ENCODE measurements at regions not wholly inside any gene's neighbourhood (a gene's known extent, or its start where the extent isn't known, plus 50 kb on each side); places are given as distances from the start of the nearest gene placed in this dataset.

DNA sequence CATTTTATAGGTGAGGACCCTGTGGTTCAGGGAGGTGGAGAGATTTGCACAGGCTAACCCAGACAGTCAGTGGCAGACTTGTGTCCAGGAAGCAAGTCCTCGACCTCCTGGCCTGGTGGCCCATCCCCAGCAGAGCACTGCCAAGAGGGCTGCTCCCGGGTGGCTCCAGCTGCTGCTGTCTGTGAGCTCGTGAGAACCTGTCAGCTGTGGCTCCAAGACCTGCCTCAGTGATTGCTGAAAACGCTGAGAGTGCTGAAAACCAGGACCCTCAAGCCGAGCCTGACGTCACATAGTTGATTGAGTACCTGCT is 74.2 kb downstream of the RTL9 start:
- no peak for ATAC-seq
- TF ChIP-seq OSR1 (CRISPR knock-in tag; IDR thresholded peaks at IDR 0.05) (no peak), ZFP30 (CRISPR knock-in tag; IDR thresholded peaks at IDR 0.05) (no peak), GLIS3 (CRISPR knock-in tag; IDR thresholded peaks at IDR 0.05) (no peak), BACH2 (CRISPR knock-in tag; IDR thresholded peaks at IDR 0.05; ENCODE audit: borderline replicate concordance) (no peak), ESRRG (CRISPR knock-in tag; IDR thresholded peaks at IDR 0.05) (no peak), ARNTL (CRISPR knock-in tag; IDR thresholded peaks at IDR 0.05; ENCODE audit: borderline replicate concordance, low read depth) (no peak), ZC3H10 (CRISPR knock-in tag; IDR thresholded peaks at IDR 0.05) (no peak), RARB (CRISPR knock-in tag; IDR thresholded peaks at IDR 0.05) (no peak), ZFP3 (CRISPR knock-in tag; IDR thresholded peaks at IDR 0.05) (no peak), ZNF8 (CRISPR knock-in tag; IDR thresholded peaks at IDR 0.05) (no peak), SNAI2 (CRISPR knock-in tag; IDR thresholded peaks at IDR 0.05) (no peak), CSDC2 (CRISPR knock-in tag; IDR thresholded peaks at IDR 0.05) (no peak), ZNF70 (CRISPR knock-in tag; IDR thresholded peaks at IDR 0.05) (no peak), TOX (CRISPR knock-in tag; IDR thresholded peaks at IDR 0.05; ENCODE audit: borderline replicate concordance) (no peak), ZNF565 (CRISPR knock-in tag; conservative IDR thresholded peaks at IDR 0.05; ENCODE audit: low read depth) (no peak)
- TF ChIP-seq, protein P1, sequence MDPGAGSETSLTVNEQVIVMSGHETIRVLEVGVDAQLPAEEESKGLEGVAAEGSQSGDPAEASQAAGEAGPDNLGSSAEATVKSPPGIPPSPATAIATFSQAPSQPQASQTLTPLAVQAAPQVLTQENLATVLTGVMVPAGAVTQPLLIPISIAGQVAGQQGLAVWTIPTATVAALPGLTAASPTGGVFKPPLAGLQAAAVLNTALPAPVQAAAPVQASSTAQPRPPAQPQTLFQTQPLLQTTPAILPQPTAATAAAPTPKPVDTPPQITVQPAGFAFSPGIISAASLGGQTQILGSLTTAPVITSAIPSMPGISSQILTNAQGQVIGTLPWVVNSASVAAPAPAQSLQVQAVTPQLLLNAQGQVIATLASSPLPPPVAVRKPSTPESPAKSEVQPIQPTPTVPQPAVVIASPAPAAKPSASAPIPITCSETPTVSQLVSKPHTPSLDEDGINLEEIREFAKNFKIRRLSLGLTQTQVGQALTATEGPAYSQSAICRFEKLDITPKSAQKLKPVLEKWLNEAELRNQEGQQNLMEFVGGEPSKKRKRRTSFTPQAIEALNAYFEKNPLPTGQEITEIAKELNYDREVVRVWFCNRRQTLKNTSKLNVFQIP (CRISPR knock-in tag; IDR thresholded peaks at IDR 0.05; ENCODE audit: borderline replicate concordance, low read depth) = no peak
- TF ChIP-seq, protein P2, sequence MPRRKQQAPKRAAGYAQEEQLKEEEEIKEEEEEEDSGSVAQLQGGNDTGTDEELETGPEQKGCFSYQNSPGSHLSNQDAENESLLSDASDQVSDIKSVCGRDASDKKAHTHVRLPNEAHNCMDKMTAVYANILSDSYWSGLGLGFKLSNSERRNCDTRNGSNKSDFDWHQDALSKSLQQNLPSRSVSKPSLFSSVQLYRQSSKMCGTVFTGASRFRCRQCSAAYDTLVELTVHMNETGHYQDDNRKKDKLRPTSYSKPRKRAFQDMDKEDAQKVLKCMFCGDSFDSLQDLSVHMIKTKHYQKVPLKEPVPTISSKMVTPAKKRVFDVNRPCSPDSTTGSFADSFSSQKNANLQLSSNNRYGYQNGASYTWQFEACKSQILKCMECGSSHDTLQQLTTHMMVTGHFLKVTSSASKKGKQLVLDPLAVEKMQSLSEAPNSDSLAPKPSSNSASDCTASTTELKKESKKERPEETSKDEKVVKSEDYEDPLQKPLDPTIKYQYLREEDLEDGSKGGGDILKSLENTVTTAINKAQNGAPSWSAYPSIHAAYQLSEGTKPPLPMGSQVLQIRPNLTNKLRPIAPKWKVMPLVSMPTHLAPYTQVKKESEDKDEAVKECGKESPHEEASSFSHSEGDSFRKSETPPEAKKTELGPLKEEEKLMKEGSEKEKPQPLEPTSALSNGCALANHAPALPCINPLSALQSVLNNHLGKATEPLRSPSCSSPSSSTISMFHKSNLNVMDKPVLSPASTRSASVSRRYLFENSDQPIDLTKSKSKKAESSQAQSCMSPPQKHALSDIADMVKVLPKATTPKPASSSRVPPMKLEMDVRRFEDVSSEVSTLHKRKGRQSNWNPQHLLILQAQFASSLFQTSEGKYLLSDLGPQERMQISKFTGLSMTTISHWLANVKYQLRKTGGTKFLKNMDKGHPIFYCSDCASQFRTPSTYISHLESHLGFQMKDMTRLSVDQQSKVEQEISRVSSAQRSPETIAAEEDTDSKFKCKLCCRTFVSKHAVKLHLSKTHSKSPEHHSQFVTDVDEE (CRISPR knock-in tag; IDR thresholded peaks at IDR 0.05) = no peak
- TF ChIP-seq, protein P3, sequence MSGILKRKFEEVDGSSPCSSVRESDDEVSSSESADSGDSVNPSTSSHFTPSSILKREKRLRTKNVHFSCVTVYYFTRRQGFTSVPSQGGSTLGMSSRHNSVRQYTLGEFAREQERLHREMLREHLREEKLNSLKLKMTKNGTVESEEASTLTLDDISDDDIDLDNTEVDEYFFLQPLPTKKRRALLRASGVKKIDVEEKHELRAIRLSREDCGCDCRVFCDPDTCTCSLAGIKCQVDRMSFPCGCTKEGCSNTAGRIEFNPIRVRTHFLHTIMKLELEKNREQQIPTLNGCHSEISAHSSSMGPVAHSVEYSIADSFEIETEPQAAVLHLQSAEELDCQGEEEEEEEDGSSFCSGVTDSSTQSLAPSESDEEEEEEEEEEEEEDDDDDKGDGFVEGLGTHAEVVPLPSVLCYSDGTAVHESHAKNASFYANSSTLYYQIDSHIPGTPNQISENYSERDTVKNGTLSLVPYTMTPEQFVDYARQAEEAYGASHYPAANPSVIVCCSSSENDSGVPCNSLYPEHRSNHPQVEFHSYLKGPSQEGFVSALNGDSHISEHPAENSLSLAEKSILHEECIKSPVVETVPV (CRISPR knock-in tag; IDR thresholded peaks at IDR 0.05) = no peak

DNA sequence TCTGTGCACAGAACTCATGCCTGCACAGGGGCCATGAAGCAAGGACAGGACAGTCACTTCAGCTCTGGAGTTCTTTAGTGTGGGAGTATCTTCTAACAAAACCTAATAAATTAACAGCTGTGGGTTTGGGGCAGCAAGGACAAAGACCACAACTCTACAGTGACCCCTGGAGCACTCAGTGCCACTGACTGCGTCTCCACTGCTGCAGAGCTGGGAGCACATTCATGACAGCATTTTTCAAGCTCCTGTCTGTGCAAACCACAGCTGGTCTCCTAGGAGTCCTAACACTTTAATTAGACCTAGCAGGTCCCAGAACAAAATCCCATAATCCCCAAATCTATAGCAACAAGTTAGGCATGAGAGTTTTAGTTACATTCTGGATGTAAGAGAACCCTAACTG is 76.5 kb downstream of the RTL9 start:
- no peak for ATAC-seq
- TF ChIP-seq SNAI2 (CRISPR knock-in tag; IDR thresholded peaks at IDR 0.05) = no peak
- no peak for TF ChIP-seq TOX (CRISPR knock-in tag; IDR thresholded peaks at IDR 0.05; ENCODE audit: borderline replicate concordance)
- TF ChIP-seq ZNF70 (CRISPR knock-in tag; IDR thresholded peaks at IDR 0.05) = no peak
- no peak for TF ChIP-seq ESRRG (CRISPR knock-in tag; IDR thresholded peaks at IDR 0.05)
- TF ChIP-seq OSR1 (CRISPR knock-in tag; IDR thresholded peaks at IDR 0.05) = no peak
- TF ChIP-seq ZNF565 (CRISPR knock-in tag; conservative IDR thresholded peaks at IDR 0.05; ENCODE audit: low read depth) = no peak
- TF ChIP-seq ZC3H10 (CRISPR knock-in tag; IDR thresholded peaks at IDR 0.05) = no peak
- no peak for TF ChIP-seq PPARA (CRISPR knock-in tag; IDR thresholded peaks at IDR 0.05; ENCODE audit: borderline replicate concordance)
- no peak for TF ChIP-seq CSDC2 (CRISPR knock-in tag; IDR thresholded peaks at IDR 0.05)
- TF ChIP-seq TCF4 (CRISPR knock-in tag; IDR thresholded peaks at IDR 0.05; ENCODE audit: borderline replicate concordance) = no peak
- no peak for TF ChIP-seq ZFP3 (CRISPR knock-in tag; IDR thresholded peaks at IDR 0.05)
- TF ChIP-seq, protein P1 (CRISPR knock-in tag; IDR thresholded peaks at IDR 0.05; ENCODE audit: borderline replicate concordance, low read depth) = no peak
- TF ChIP-seq, protein P4, sequence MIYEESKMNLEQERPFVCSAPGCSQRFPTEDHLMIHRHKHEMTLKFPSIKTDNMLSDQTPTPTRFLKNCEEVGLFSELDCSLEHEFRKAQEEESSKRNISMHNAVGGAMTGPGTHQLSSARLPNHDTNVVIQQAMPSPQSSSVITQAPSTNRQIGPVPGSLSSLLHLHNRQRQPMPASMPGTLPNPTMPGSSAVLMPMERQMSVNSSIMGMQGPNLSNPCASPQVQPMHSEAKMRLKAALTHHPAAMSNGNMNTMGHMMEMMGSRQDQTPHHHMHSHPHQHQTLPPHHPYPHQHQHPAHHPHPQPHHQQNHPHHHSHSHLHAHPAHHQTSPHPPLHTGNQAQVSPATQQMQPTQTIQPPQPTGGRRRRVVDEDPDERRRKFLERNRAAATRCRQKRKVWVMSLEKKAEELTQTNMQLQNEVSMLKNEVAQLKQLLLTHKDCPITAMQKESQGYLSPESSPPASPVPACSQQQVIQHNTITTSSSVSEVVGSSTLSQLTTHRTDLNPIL (CRISPR knock-in tag; IDR thresholded peaks at IDR 0.05; ENCODE audit: low read depth) = no peak
- TF ChIP-seq, protein P2 (CRISPR knock-in tag; IDR thresholded peaks at IDR 0.05) = no peak
- TF ChIP-seq, protein P3 (CRISPR knock-in tag; IDR thresholded peaks at IDR 0.05) = no peak
- no peak for TF ChIP-seq RARB (CRISPR knock-in tag; IDR thresholded peaks at IDR 0.05)
- TF ChIP-seq, protein P5, sequence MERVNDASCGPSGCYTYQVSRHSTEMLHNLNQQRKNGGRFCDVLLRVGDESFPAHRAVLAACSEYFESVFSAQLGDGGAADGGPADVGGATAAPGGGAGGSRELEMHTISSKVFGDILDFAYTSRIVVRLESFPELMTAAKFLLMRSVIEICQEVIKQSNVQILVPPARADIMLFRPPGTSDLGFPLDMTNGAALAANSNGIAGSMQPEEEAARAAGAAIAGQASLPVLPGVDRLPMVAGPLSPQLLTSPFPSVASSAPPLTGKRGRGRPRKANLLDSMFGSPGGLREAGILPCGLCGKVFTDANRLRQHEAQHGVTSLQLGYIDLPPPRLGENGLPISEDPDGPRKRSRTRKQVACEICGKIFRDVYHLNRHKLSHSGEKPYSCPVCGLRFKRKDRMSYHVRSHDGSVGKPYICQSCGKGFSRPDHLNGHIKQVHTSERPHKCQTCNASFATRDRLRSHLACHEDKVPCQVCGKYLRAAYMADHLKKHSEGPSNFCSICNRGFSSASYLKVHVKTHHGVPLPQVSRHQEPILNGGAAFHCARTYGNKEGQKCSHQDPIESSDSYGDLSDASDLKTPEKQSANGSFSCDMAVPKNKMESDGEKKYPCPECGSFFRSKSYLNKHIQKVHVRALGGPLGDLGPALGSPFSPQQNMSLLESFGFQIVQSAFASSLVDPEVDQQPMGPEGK (CRISPR knock-in tag; IDR thresholded peaks at IDR 0.05; ENCODE audit: borderline replicate concordance) = no peak
- no peak for TF ChIP-seq ZFP30 (CRISPR knock-in tag; IDR thresholded peaks at IDR 0.05)
